ENCODE measurements at regions not wholly inside any gene's neighbourhood (a gene's known extent, or its start where the extent isn't known, plus 50 kb on each side); places are given as distances from the start of the nearest gene placed in this dataset.
"Not testable (repeated sequence)": the region's sequence is repeated elsewhere in the genome, so short reads cannot be mapped to it uniquely, and the experiment has no call there.

DNA sequence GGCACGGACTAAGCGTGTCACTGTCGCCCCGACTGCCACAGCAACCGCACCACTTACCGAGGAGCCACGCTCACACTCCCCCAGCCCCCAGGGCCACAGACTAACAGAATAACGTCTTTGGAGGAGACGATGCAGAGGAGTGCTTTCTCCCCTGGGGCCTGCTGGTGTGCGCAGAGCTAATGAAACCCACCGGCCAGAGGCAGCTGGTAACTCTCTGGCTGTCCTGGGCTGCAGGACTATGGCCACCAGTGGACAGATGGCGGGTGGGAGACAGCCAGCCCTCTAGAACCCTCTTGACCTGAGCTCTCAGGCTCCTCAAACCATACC lies 228.0 kb downstream of the DLL1 start:
- Histone ChIP-seq H3K27ac (ENCODE audit: insufficient read depth, low read length, poor library complexity, severe bottlenecking) (no peak overlapping the region), H3K4me1 (ENCODE audit: control insufficient read depth, insufficient read depth, low read length, poor library complexity, severe bottlenecking) (no peaks in the 10 kb centered on the region), H3K9me3 (ENCODE audit: control insufficient read depth, low read length) (no peaks in the 10 kb centered on the region), H3K4me3 (ENCODE audit: insufficient read depth, low read depth, low read length, poor library complexity, severe bottlenecking) (no peak overlapping the region), H3K36me3 (ENCODE audit: control insufficient read depth, insufficient read depth, low read length) (no peaks in the 10 kb centered on the region), H3K27me3 (replicated peaks; ENCODE audit: control insufficient read depth, insufficient read depth, low read length, poor library complexity, severe bottlenecking) (no peaks in the 10 kb centered on the region)
- DNase-seq = no peak

- Histone ChIP-seq H3K27ac (ENCODE audit: insufficient read depth, low read length, poor library complexity, severe bottlenecking) (no peak overlapping the region), H3K27me3 (replicated peaks; ENCODE audit: control insufficient read depth, insufficient read depth, low read length, poor library complexity, severe bottlenecking) (no peaks in the 10 kb centered on the region), H3K4me3 (ENCODE audit: insufficient read depth, low read depth, low read length, poor library complexity, severe bottlenecking) (no peak overlapping the region), H3K9me3 (ENCODE audit: control insufficient read depth, low read length) (no peaks in the 10 kb centered on the region), H3K4me1 (ENCODE audit: control insufficient read depth, insufficient read depth, low read length, poor library complexity, severe bottlenecking) (no peaks in the 10 kb centered on the region), H3K36me3 (ENCODE audit: control insufficient read depth, insufficient read depth, low read length) (no peaks in the 10 kb centered on the region)
- no peak for DNase-seq
These were observed 228.5 kb downstream of the DLL1 start for GRCh38 chr6:170062209-170062914.

- H3K27ac ChIP-seq (ENCODE audit: insufficient read depth, low read length, poor library complexity, severe bottlenecking) = no peak overlapping the region
- DNase-seq = no peak
- H3K36me3 ChIP-seq (ENCODE audit: control insufficient read depth, insufficient read depth, low read length) = no peaks in the 10 kb centered on the region
- no peaks in the 10 kb centered on the region for H3K4me1 ChIP-seq (ENCODE audit: control insufficient read depth, insufficient read depth, low read length, poor library complexity, severe bottlenecking)
- H3K27me3 ChIP-seq (replicated peaks; ENCODE audit: control insufficient read depth, insufficient read depth, low read length, poor library complexity, severe bottlenecking) = no peaks in the 10 kb centered on the region
- H3K4me3 ChIP-seq (ENCODE audit: insufficient read depth, low read depth, low read length, poor library complexity, severe bottlenecking) = no peak overlapping the region
- no peaks in the 10 kb centered on the region for H3K9me3 ChIP-seq (ENCODE audit: control insufficient read depth, low read length)
These were observed 231.9 kb downstream of the DLL1 start for GRCh38 chr6:170058878-170059485.

- no peaks in the 10 kb centered on the region for H3K4me1 ChIP-seq (ENCODE audit: control insufficient read depth, insufficient read depth, low read length, poor library complexity, severe bottlenecking)
- H3K27me3 ChIP-seq (replicated peaks; ENCODE audit: control insufficient read depth, insufficient read depth, low read length, poor library complexity, severe bottlenecking) = no peaks in the 10 kb centered on the region
- H3K27ac ChIP-seq (ENCODE audit: insufficient read depth, low read length, poor library complexity, severe bottlenecking) = no peak overlapping the region
- no peak overlapping the region for H3K4me3 ChIP-seq (ENCODE audit: insufficient read depth, low read depth, low read length, poor library complexity, severe bottlenecking)
- no peaks in the 10 kb centered on the region for H3K36me3 ChIP-seq (ENCODE audit: control insufficient read depth, insufficient read depth, low read length)
- H3K9me3 ChIP-seq (ENCODE audit: control insufficient read depth, low read length) = no peaks in the 10 kb centered on the region
- DNase-seq = no peak
These were observed 232.7 kb downstream of the DLL1 start for GRCh38 chr6:170057961-170058877.

- H3K4me1 ChIP-seq (ENCODE audit: control insufficient read depth, insufficient read depth, low read length, poor library complexity, severe bottlenecking) = no peaks in the 10 kb centered on the region
- no peaks in the 10 kb centered on the region for H3K9me3 ChIP-seq (ENCODE audit: control insufficient read depth, low read length)
- no peak overlapping the region for H3K4me3 ChIP-seq (ENCODE audit: insufficient read depth, low read depth, low read length, poor library complexity, severe bottlenecking)
- DNase-seq = no peak
- H3K27ac ChIP-seq (ENCODE audit: insufficient read depth, low read length, poor library complexity, severe bottlenecking) = no peak overlapping the region
- no peaks in the 10 kb centered on the region for H3K36me3 ChIP-seq (ENCODE audit: control insufficient read depth, insufficient read depth, low read length)
- no peaks in the 10 kb centered on the region for H3K27me3 ChIP-seq (replicated peaks; ENCODE audit: control insufficient read depth, insufficient read depth, low read length, poor library complexity, severe bottlenecking)
These were observed 233.7 kb downstream of the DLL1 start for GRCh38 chr6:170057034-170057734.

- H3K4me3 ChIP-seq (ENCODE audit: insufficient read depth, low read depth, low read length, poor library complexity, severe bottlenecking) = no peak overlapping the region
These were observed 234.6 kb downstream of the DLL1 start for GRCh38 chr6:170056278-170056711.

DNA sequence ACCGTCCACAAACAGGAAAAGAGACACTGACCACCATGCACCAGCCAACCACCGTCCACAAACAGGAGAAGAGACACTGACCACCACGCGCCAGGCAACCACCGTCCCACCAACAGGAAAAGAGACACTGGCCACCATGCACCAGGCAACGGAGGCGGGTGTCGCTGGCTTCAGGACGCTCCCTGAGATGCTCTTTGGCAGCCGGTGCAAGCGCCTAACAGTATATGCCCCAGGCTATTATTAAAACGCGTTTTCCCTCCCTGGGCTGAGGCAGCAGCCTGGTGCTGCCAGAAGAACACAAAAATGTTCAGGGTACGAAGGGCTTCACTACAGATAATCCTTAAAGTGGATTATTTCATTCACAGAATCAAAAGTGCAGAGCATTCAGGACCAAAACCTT lies 235.1 kb downstream of the DLL1 start:
- not testable (repeated sequence) for DNase-seq; H3K27me3 ChIP-seq (replicated peaks; ENCODE audit: control insufficient read depth, insufficient read depth, low read length, poor library complexity, severe bottlenecking); H3K4me3 ChIP-seq (ENCODE audit: insufficient read depth, low read depth, low read length, poor library complexity, severe bottlenecking); H3K4me1 ChIP-seq (ENCODE audit: control insufficient read depth, insufficient read depth, low read length, poor library complexity, severe bottlenecking); H3K27ac ChIP-seq (ENCODE audit: insufficient read depth, low read length, poor library complexity, severe bottlenecking); H3K9me3 ChIP-seq (ENCODE audit: control insufficient read depth, low read length); H3K36me3 ChIP-seq (ENCODE audit: control insufficient read depth, insufficient read depth, low read length)

More at GRCh38 chr6:170056278-170056711, 234.6 kb downstream of the DLL1 start:
- H3K9me3 ChIP-seq (ENCODE audit: control insufficient read depth, low read length) = no peaks in the 10 kb centered on the region
- H3K36me3 ChIP-seq (ENCODE audit: control insufficient read depth, insufficient read depth, low read length) = no peaks in the 10 kb centered on the region
- no peak overlapping the region for H3K27ac ChIP-seq (ENCODE audit: insufficient read depth, low read length, poor library complexity, severe bottlenecking)
- no peak for DNase-seq
- no peaks in the 10 kb centered on the region for H3K4me1 ChIP-seq (ENCODE audit: control insufficient read depth, insufficient read depth, low read length, poor library complexity, severe bottlenecking)
- H3K27me3 ChIP-seq (replicated peaks; ENCODE audit: control insufficient read depth, insufficient read depth, low read length, poor library complexity, severe bottlenecking) = no peaks in the 10 kb centered on the region

- no peak overlapping the region for H3K27ac ChIP-seq (ENCODE audit: insufficient read depth, low read length, poor library complexity, severe bottlenecking)
- no peaks in the 10 kb centered on the region for H3K36me3 ChIP-seq (ENCODE audit: control insufficient read depth, insufficient read depth, low read length)
- no peaks in the 10 kb centered on the region for H3K9me3 ChIP-seq (ENCODE audit: control insufficient read depth, low read length)
- no peaks in the 10 kb centered on the region for H3K27me3 ChIP-seq (replicated peaks; ENCODE audit: control insufficient read depth, insufficient read depth, low read length, poor library complexity, severe bottlenecking)
- H3K4me3 ChIP-seq (ENCODE audit: insufficient read depth, low read depth, low read length, poor library complexity, severe bottlenecking) = no peak overlapping the region
- no peak for DNase-seq
- H3K4me1 ChIP-seq (ENCODE audit: control insufficient read depth, insufficient read depth, low read length, poor library complexity, severe bottlenecking) = no peaks in the 10 kb centered on the region
These were observed 236.8 kb downstream of the DLL1 start for GRCh38 chr6:170053966-170054661.

DNA sequence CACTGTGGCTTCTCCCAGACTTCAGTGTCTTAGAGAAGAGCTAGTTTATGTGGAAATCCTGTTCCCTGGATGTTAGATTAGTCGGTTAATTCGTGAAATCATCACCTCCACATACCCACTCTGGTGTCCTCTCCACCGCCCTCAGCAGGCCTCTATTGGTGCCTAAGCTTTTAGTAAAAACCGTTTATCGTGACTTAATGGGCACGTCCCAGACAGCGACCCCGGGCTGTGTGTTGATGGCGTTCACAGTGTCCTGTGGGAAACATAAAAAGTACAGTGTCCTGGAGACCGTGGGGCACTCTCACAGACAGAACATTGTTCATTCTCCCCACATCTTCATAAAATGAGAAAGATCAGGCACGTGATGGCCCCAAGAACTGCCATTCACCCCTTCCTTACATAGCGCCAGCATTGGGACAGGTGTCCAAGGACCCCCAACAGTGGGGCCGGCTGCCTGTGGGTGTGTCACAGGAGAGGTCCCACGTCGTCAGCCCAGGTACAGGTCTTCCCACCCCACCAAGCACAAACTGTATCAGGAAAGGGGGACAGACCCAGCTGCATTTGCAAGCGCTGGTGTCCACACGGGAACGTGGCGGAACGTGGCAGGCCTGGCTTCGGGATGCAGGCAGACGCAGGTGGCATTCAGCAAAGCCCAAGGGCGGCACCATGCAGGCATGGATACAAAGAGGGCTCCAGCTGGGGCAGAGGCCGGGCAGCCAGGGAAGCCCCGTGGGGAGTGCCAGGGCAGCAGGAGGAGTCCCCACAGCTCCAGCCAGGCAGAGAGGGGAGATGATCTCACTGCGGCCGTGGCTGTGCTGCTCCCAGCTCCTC lies 237.7 kb downstream of the DLL1 start:
- no peak for DNase-seq

More for the DNA sequence above, 237.7 kb downstream of the DLL1 start:
- Histone ChIP-seq H3K36me3 (ENCODE audit: control insufficient read depth, insufficient read depth, low read length) (no peaks in the 10 kb centered on the region), H3K27me3 (replicated peaks; ENCODE audit: control insufficient read depth, insufficient read depth, low read length, poor library complexity, severe bottlenecking) (no peaks in the 10 kb centered on the region), H3K27ac (ENCODE audit: insufficient read depth, low read length, poor library complexity, severe bottlenecking) (no peak overlapping the region), H3K4me1 (ENCODE audit: control insufficient read depth, insufficient read depth, low read length, poor library complexity, severe bottlenecking) (peaks cover 2% of the 10 kb centered on the region), H3K4me3 (ENCODE audit: insufficient read depth, low read depth, low read length, poor library complexity, severe bottlenecking) (no peak overlapping the region), H3K9me3 (ENCODE audit: control insufficient read depth, low read length) (no peaks in the 10 kb centered on the region)

All from effector memory CD4-positive, alpha-beta T cell (primary cell).